Fibroblast of mammary gland (primary cell): ENCODE measurements at regions not wholly inside any gene's neighbourhood (a gene's known extent, or its start where the extent isn't known, plus 50 kb on each side); places are given as distances from the start of the nearest gene placed in this dataset.
A peak's percentile ranks its signal among the peaks of the same experiment; 100 is the strongest.
"Not testable (repeated sequence)": the region's sequence is repeated elsewhere in the genome, so short reads cannot be mapped to it uniquely, and the experiment has no call there.

Experiments
- DNase-seq: peaks from one replicate; pipeline ENCODE4 v3.0.0-alpha.2; 2010; ENCODE audit warnings: low read depth
- H3K4me3 ChIP-seq: 2 replicates; pipeline ENCODE4 v1.5.1; 2011; ENCODE audit warnings: low read depth, mild to moderate bottlenecking, low read length, moderate library complexity; ENCODE audit not compliant: control insufficient read depth
- CTCF ChIP-seq: conservative IDR thresholded peaks from 2 replicates; pipeline ENCODE4 v1.5.1; 2011; ENCODE audit warnings: low read depth, low read length, inconsistent platforms; ENCODE audit not compliant: control insufficient read depth, insufficient read depth

- DNase-seq = peak; percentile 54
- TF ChIP-seq CTCF = no peak
Measured at GRCh38 chr9:102273952-102274351, 535.5 kb upstream of the GRIN3A start.

DNA sequence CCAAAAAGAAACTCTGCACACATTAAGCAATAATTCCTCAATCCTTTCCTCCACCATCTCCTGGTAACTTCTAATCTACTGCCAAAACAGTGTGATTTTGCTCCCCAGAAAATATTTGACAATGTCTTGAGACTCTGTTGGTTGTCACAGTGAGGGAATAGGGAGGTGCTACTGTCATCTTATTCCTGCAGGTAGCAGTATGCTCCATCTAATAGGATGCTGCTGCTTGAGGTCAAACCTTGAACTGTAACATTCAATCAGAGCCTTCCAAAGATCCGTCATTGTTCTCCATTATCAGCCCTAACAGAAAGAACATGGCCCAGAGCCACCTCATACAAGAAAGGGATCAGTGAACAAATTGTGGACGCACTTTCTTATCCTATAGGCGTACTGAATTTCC lies 514.7 kb upstream of the GRIN3A start:
- no peak for TF ChIP-seq CTCF
- no peak for DNase-seq
- no peak overlapping the region for H3K4me3 ChIP-seq

More at GRCh38 chr9:102273952-102274351, 535.5 kb upstream of the GRIN3A start:
- H3K4me3 ChIP-seq = no peak overlapping the region

DNA sequence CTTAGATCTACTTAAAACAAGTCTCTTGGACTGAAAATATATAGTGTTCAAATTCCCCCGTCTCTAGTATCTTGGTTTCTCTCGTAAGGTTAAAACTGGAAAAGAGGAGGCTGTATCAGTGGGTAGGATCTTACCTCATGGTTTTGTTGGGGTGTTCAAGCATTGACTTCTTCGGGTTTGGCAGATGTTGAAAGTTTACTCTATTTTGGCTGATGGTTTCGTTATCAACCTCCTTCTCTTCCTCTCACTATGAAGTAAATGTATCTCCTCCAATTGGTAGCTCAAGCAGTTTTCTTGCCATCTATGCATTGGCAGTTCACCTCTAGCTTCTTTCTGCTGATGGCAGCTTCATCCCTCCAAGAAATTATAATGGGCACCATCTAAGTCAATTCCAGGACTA lies 506.5 kb upstream of the GRIN3A start:
- DNase-seq = no peak
- no peak overlapping the region for H3K4me3 ChIP-seq
- no peak for TF ChIP-seq CTCF

DNA sequence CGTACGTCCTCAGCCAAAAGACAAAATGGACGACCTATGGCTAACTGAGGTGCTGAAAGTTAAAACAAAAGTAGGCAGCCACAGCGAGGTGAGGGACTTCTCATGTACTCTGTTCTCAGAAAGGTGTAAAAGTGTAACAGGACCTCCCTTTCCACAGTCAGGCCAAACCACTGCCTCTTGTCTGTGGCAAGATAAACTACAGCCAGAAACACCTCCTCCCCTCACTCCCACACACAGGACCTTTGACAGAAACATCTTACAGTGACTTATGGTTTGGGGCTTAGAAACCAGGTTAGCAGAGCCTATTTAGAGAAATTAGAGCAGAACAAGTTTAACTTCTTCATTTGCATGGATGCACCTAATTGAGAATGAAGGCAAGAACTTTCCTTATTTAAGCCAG lies 499.1 kb upstream of the GRIN3A start:
- DNase-seq = no peak
- TF ChIP-seq CTCF = no peak
- H3K4me3 ChIP-seq = no peak overlapping the region

- DNase-seq = no peak
- TF ChIP-seq CTCF = no peak
- no peak overlapping the region for H3K4me3 ChIP-seq
Measured at GRCh38 chr9:102237094-102237493, 498.6 kb upstream of the GRIN3A start.

GRCh38 chr9:102227416-102227815 lies 489.0 kb upstream of the GRIN3A start:
- DNase-seq, H3K4me3 ChIP-seq: not testable (repeated sequence)

- H3K4me3 ChIP-seq = no peak overlapping the region
- no peak for DNase-seq
- TF ChIP-seq CTCF = no peak
Measured at GRCh38 chr9:102225841-102226441, 487.5 kb upstream of the GRIN3A start.

GRCh38 chr9:102223320-102224136 lies 485.1 kb upstream of the GRIN3A start:
- DNase-seq, H3K4me3 ChIP-seq: not testable (repeated sequence)
